Tibial artery (tissue), 4 donors: ENCODE measurements at regions not wholly inside any gene's neighbourhood (a gene's known extent, or its start where the extent isn't known, plus 50 kb on each side); places are given as distances from the start of the nearest gene placed in this dataset.

Experiments used
- DNase-seq, 2 donors: peaks; one replicate each; pipeline ENCODE4 v3.0.0-alpha.2; 2019
- H3K27ac ChIP-seq, 2 donors: fragments of 200-600 bp; sonication (generic) in 1 of 2; 1 replicate in 1 of 2; 2 replicates in 1 of 2; pipeline ENCODE4 v1.5.1; 2018 to 2019; ENCODE audit warnings: mild to moderate bottlenecking in 1 of 2
- H3K27me3 ChIP-seq, 2 donors: fragments of 200-600 bp; sonication (generic) in 1 of 2; one replicate each; pipeline versions ENCODE4 v1.5.1 to v1.6.0; 2016 to 2019
- H3K36me3 ChIP-seq, 3 donors: fragments of 200-600 bp; sonication (generic) in 2 of 3; one replicate each; pipeline ENCODE4 v1.5.1; 2016 to 2019; ENCODE audit warnings: mild to moderate bottlenecking in 2 of 3
- H3K4me1 ChIP-seq, 4 donors: fragments of 200-600 bp; sonication (generic) in 2 of 4; 1 replicate in 3 of 4; 2 replicates in 1 of 4; pipeline ENCODE4 v1.5.1; 2016 to 2019
- H3K4me3 ChIP-seq, 2 donors: fragments of 200-600 bp; sonication (generic) in 1 of 2; 1 replicate in 1 of 2; 2 replicates in 1 of 2; pipeline ENCODE4 v1.5.1; 2018 to 2019; ENCODE audit warnings: mild to moderate bottlenecking in 2 of 2
- H3K9me3 ChIP-seq, 3 donors: fragments of 200-600 bp; sonication (generic) in 1 of 3; one replicate each; pipeline ENCODE4 v1.5.1; 2016 to 2019
- CTCF ChIP-seq, 2 experiments: fragments of 200-600 bp in 1 of 2; fragments of 450-650 bp in 1 of 2; IDR thresholded peaks; one replicate each; pipeline ENCODE4 v1.5.1; 2017 to 2019; ENCODE audit warnings: antibody characterized with exemption in 2 of 2, mild to moderate bottlenecking in 1 of 2, moderate library complexity in 1 of 2
- intact Hi-C: fragments of 100-400 bp; cut with DNase I; formaldehyde crosslinking; loops from one replicate; pipeline ENCODE4 v1.15.0; 2023; ENCODE audit warnings: low total_unique reads

GRCh38 chr9:116058421-116058820 lies 95.2 kb upstream of the PAPPA start:
- no peak for TF ChIP-seq CTCF (IDR thresholded peaks at IDR 0.05)
- DNase-seq = no peak
- H3K4me1 ChIP-seq = no peaks in the 10 kb centered on the region
- no peak overlapping the region for H3K27ac ChIP-seq
- no peak overlapping the region for H3K4me3 ChIP-seq
- no peaks in the 10 kb centered on the region for H3K27me3 ChIP-seq
- no peaks in the 10 kb centered on the region for H3K9me3 ChIP-seq
- H3K36me3 ChIP-seq = no peaks in the 10 kb centered on the region
- intact Hi-C loops = no loop called here

GRCh38 chr9:116059466-116059865 lies 94.1 kb upstream of the PAPPA start:
- no peak for DNase-seq
- no peaks in the 10 kb centered on the region for H3K9me3 ChIP-seq
- H3K4me1 ChIP-seq = no peaks in the 10 kb centered on the region
- intact Hi-C loops = no loop called here
- H3K27me3 ChIP-seq = no peaks in the 10 kb centered on the region
- TF ChIP-seq CTCF (IDR thresholded peaks at IDR 0.05) = no peak
- H3K36me3 ChIP-seq = no peaks in the 10 kb centered on the region
- H3K4me3 ChIP-seq = no peak overlapping the region
- no peak overlapping the region for H3K27ac ChIP-seq

- no peaks in the 10 kb centered on the region for H3K36me3 ChIP-seq
- H3K4me1 ChIP-seq = no peaks in the 10 kb centered on the region
- intact Hi-C loops = no loop called here
- no peak overlapping the region for H3K27ac ChIP-seq
- no peaks in the 10 kb centered on the region for H3K9me3 ChIP-seq
- H3K27me3 ChIP-seq = no peaks in the 10 kb centered on the region
- no peak overlapping the region for H3K4me3 ChIP-seq
- DNase-seq = no peak
- TF ChIP-seq CTCF (IDR thresholded peaks at IDR 0.05) = no peak
Measured at GRCh38 chr9:116060631-116061030, 93.0 kb upstream of the PAPPA start.

GRCh38 chr9:116061546-116062205 lies 91.9 kb upstream of the PAPPA start:
- intact Hi-C loops = no loop called here

GRCh38 chr9:116062206-116062550 lies 91.4 kb upstream of the PAPPA start:
- H3K36me3 ChIP-seq = no peaks in the 10 kb centered on the region
- no peaks in the 10 kb centered on the region for H3K27me3 ChIP-seq
- H3K9me3 ChIP-seq = no peaks in the 10 kb centered on the region
- H3K4me1 ChIP-seq = no peaks in the 10 kb centered on the region
- no peak overlapping the region for H3K27ac ChIP-seq
- no peak overlapping the region for H3K4me3 ChIP-seq
- intact Hi-C loops = no loop called here
- TF ChIP-seq CTCF (IDR thresholded peaks at IDR 0.05) = no peak
- no peak for DNase-seq

More at GRCh38 chr9:116061546-116062205, 91.9 kb upstream of the PAPPA start:
- no peak for TF ChIP-seq CTCF (IDR thresholded peaks at IDR 0.05)
- H3K27ac ChIP-seq = no peak overlapping the region
- H3K27me3 ChIP-seq = no peaks in the 10 kb centered on the region
- H3K4me1 ChIP-seq = no peaks in the 10 kb centered on the region
- H3K9me3 ChIP-seq = no peaks in the 10 kb centered on the region
- H3K4me3 ChIP-seq = no peak overlapping the region
- H3K36me3 ChIP-seq = no peaks in the 10 kb centered on the region
- no peak for DNase-seq

- H3K27me3 ChIP-seq = no peaks in the 10 kb centered on the region
- no peak overlapping the region for H3K27ac ChIP-seq
- no peaks in the 10 kb centered on the region for H3K4me1 ChIP-seq
- intact Hi-C loops = no loop called here
- H3K4me3 ChIP-seq = no peak overlapping the region
- no peaks in the 10 kb centered on the region for H3K36me3 ChIP-seq
- H3K9me3 ChIP-seq = no peaks in the 10 kb centered on the region
- no peak for TF ChIP-seq CTCF (IDR thresholded peaks at IDR 0.05)
- no peak for DNase-seq
Measured at GRCh38 chr9:116064970-116065369, 88.6 kb upstream of the PAPPA start.
